Neural progenitor cell (in vitro differentiated cells): ENCODE measurements at regions not wholly inside any gene's neighbourhood (a gene's known extent, or its start where the extent isn't known, plus 50 kb on each side); places are given as distances from the start of the nearest gene placed in this dataset.

Experiments
- DNase-seq: peaks from one replicate; pipeline ENCODE4 v3.0.0-alpha.2; 2016; ENCODE audit warnings: low spot score
- H2AFZ ChIP-seq: fragments of 200-600 bp; sonication (generic); replicated peaks from 2 replicates; pipeline ENCODE4 v1.6.1; 2016; ENCODE audit warnings: antibody characterized with exemption
- H3F3A ChIP-seq: fragments of 200-600 bp; sonication (generic); 2 replicates; pipeline ENCODE4 v1.6.1; 2016; ENCODE audit warnings: antibody characterized with exemption, low read depth
- H3K27ac ChIP-seq: fragments of 200-600 bp; sonication (generic); 2 replicates; pipeline ENCODE4 v1.5.1; 2016; ENCODE audit warnings: mild to moderate bottlenecking
- H3K27me3 ChIP-seq: fragments of 200-600 bp; sonication (generic); 2 replicates; pipeline ENCODE4 v1.6.1; 2016; ENCODE audit warnings: mild to moderate bottlenecking, moderate library complexity
- H3K36me3 ChIP-seq: fragments of 200-600 bp; sonication (generic); 2 replicates; pipeline ENCODE4 v1.5.1; 2016
- H3K4me1 ChIP-seq: fragments of 200-600 bp; sonication (generic); 2 replicates; pipeline ENCODE4 v1.6.1; 2016; ENCODE audit warnings: mixed run types
- H3K4me2 ChIP-seq: fragments of 200-600 bp; sonication (generic); 2 replicates; pipeline ENCODE4 v1.6.1; 2016
- H3K4me3 ChIP-seq: fragments of 200-600 bp; sonication (generic); 2 replicates; pipeline ENCODE4 v1.5.1; 2016
- H3K79me2 ChIP-seq: fragments of 200-600 bp; sonication (generic); 2 replicates; pipeline ENCODE4 v1.6.1; 2016; ENCODE audit warnings: low read depth
- H3K9ac ChIP-seq: fragments of 200-600 bp; sonication (generic); 2 replicates; pipeline ENCODE4 v1.6.1; 2016
- H3K9me3 ChIP-seq: fragments of 200-600 bp; sonication (generic); 2 replicates; pipeline ENCODE4 v1.5.1; 2016; ENCODE audit warnings: low read depth
- H4K20me1 ChIP-seq: fragments of 200-600 bp; sonication (generic); 2 replicates; pipeline ENCODE4 v1.6.1; 2016; ENCODE audit warnings: low read depth
- H3K27ac Mint-ChIP-seq: 3 replicates; pipeline ENCODE4 v1.8.0; 2021; ENCODE audit warnings: mixed read lengths
- H3K27me3 Mint-ChIP-seq: 2 replicates; pipeline ENCODE4 v1.8.0; 2022; ENCODE audit warnings: low read depth, mild to moderate bottlenecking, inconsistent platforms, moderate library complexity, mixed read lengths; ENCODE audit not compliant: insufficient read depth
- H3K36me3 Mint-ChIP-seq: 3 replicates; pipeline ENCODE4 v1.8.0; 2021; ENCODE audit warnings: mixed read lengths
- H3K4me1 Mint-ChIP-seq: 3 replicates; pipeline ENCODE4 v1.8.0; 2021; ENCODE audit warnings: mixed read lengths
- H3K4me3 Mint-ChIP-seq: 3 replicates; pipeline ENCODE4 v1.8.0; 2021; ENCODE audit warnings: mild to moderate bottlenecking, moderate library complexity, mixed read lengths
- H3K9me3 Mint-ChIP-seq: 3 replicates; pipeline ENCODE4 v1.8.0; 2020; ENCODE audit warnings: mixed read lengths
- EZH2 ChIP-seq: fragments of 200-600 bp; sonication (generic); IDR thresholded peaks from 2 replicates; pipeline ENCODE4 v1.6.1; 2017; ENCODE audit warnings: antibody characterized with exemption, mild to moderate bottlenecking, moderate library complexity
- EZH2phosphoT487 ChIP-seq: fragments of 200-600 bp; sonication (generic); IDR thresholded peaks from 2 replicates; pipeline ENCODE4 v1.6.1; 2017; ENCODE audit warnings: antibody characterized with exemption
- TF ChIP-seq, protein P1 (sequence below): fragments of 200-600 bp; sonication (generic); IDR thresholded peaks from 2 replicates; pipeline ENCODE4 v1.5.1; 2017; ENCODE audit warnings: antibody characterized with exemption, mild to moderate bottlenecking

DNA sequence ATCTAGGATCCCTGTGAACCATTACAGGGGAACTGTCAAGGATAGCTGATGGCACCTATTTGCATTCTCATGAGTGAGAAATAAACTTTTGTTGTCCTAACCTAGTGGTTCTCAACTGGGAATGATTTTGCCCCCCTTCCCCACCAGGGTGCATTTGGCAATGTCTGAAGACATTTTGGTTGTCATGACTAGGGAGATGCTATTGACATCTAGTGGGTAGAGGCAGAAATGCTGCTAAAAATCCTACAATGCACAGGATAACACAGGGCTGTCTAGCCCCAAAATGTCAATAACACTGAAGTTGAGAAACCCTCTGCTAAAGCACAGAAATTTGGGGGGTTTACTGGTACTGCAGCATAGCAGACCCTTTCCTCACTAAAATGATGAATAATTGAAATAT is 140.9 kb upstream of the SRRM4 start:
- no peak overlapping the region for H3K4me3 Mint-ChIP-seq

DNA sequence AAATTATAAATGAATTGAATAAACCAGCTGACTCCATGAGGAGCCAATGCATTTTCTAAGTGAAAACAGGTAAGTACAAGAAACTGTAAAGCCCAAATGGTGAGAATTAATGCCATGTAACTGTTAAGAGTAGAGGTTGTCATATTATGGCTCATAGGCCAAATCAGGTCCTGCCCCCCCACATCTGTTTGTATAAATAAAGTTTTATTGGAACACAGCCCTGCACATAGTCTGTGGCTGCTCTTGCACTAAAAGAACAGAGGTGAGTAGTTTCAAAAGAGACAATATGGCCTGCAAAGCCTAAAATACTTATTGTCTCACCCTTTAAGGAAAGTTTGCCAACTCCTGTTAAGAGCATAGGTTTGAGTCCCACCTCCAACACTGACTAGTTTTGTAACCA is 140.5 kb upstream of the SRRM4 start:
- Histone ChIP-seq H3K79me2 (no peaks in the 10 kb centered on the region), H3K27me3 (peaks cover 4% of the 10 kb centered on the region), H2AFZ (no peak overlapping the region), H3K9me3 (no peaks in the 10 kb centered on the region), H3K4me1 (no peaks in the 10 kb centered on the region), H3F3A (no peaks in the 10 kb centered on the region), H3K36me3 (no peaks in the 10 kb centered on the region), H3K27ac (no peak overlapping the region), H4K20me1 (no peaks in the 10 kb centered on the region), H3K9ac (no peak overlapping the region), H3K4me3 (no peak overlapping the region), H3K4me2 (no peak overlapping the region)
- no peak for TF ChIP-seq EZH2phosphoT487
- no peak for TF ChIP-seq EZH2
- TF ChIP-seq, protein P1, sequence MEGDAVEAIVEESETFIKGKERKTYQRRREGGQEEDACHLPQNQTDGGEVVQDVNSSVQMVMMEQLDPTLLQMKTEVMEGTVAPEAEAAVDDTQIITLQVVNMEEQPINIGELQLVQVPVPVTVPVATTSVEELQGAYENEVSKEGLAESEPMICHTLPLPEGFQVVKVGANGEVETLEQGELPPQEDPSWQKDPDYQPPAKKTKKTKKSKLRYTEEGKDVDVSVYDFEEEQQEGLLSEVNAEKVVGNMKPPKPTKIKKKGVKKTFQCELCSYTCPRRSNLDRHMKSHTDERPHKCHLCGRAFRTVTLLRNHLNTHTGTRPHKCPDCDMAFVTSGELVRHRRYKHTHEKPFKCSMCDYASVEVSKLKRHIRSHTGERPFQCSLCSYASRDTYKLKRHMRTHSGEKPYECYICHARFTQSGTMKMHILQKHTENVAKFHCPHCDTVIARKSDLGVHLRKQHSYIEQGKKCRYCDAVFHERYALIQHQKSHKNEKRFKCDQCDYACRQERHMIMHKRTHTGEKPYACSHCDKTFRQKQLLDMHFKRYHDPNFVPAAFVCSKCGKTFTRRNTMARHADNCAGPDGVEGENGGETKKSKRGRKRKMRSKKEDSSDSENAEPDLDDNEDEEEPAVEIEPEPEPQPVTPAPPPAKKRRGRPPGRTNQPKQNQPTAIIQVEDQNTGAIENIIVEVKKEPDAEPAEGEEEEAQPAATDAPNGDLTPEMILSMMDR = no peak
- Mint-ChIP-seq H3K27me3 (peaks cover 2% of the 10 kb centered on the region), H3K4me3 (no peak overlapping the region), H3K36me3 (no peaks in the 10 kb centered on the region), H3K9me3 (no peaks in the 10 kb centered on the region), H3K4me1 (no peaks in the 10 kb centered on the region), H3K27ac (no peak overlapping the region)
- DNase-seq = no peak

More for the DNA sequence above, 140.9 kb upstream of the SRRM4 start:
- H3K27ac Mint-ChIP-seq = no peak overlapping the region
- no peaks in the 10 kb centered on the region for H3K4me1 Mint-ChIP-seq
- Histone ChIP-seq H2AFZ (no peak overlapping the region), H3K4me1 (no peaks in the 10 kb centered on the region), H3K4me3 (no peak overlapping the region), H3K79me2 (no peaks in the 10 kb centered on the region), H3K4me2 (no peak overlapping the region), H3K27ac (no peak overlapping the region), H3F3A (no peaks in the 10 kb centered on the region), H4K20me1 (no peaks in the 10 kb centered on the region), H3K9ac (no peak overlapping the region), H3K9me3 (no peaks in the 10 kb centered on the region), H3K36me3 (no peaks in the 10 kb centered on the region), H3K27me3 (no peaks in the 10 kb centered on the region)
- peak; percentile 27 for DNase-seq
- no peak for TF ChIP-seq EZH2
- TF ChIP-seq, protein P1 = peak; percentile 50
- H3K27me3 Mint-ChIP-seq = peaks cover 2% of the 10 kb centered on the region
- H3K36me3 Mint-ChIP-seq = no peaks in the 10 kb centered on the region
- no peaks in the 10 kb centered on the region for H3K9me3 Mint-ChIP-seq

DNA sequence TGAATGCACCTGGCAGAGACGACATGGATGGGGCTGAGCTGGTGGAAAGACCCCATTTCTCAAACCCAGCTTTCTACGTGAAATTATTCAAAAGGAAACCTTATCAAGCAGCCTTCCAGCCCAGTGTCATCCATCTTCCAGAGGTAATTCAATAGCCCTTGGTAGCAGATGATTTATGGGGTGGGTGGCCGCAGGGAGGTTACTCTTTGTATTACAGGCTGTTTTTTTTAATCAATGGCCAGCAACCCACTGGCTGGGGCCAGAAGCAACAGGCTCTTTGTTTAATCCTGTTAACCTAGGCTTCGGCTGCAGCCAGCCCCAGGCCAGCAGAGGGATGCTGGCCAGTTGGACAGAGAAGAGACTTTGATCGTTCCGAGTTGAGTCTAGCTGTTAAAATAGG is 139.8 kb upstream of the SRRM4 start:
- no peaks in the 10 kb centered on the region for H3K9me3 Mint-ChIP-seq
- DNase-seq = peak; percentile 8
- Histone ChIP-seq H3K36me3 (no peaks in the 10 kb centered on the region), H3K4me3 (no peak overlapping the region), H4K20me1 (no peaks in the 10 kb centered on the region), H3K4me1 (no peaks in the 10 kb centered on the region), H3K9me3 (no peaks in the 10 kb centered on the region), H3K27ac (no peak overlapping the region), H3K79me2 (no peaks in the 10 kb centered on the region), H2AFZ (no peak overlapping the region), H3K4me2 (no peak overlapping the region), H3K27me3 (peaks cover 6% of the 10 kb centered on the region), H3K9ac (no peak overlapping the region), H3F3A (no peaks in the 10 kb centered on the region)
- no peaks in the 10 kb centered on the region for H3K36me3 Mint-ChIP-seq
- no peak overlapping the region for H3K27ac Mint-ChIP-seq
- no peaks in the 10 kb centered on the region for H3K4me1 Mint-ChIP-seq
- TF ChIP-seq, protein P1 = no peak
- TF ChIP-seq EZH2phosphoT487 (no peak), EZH2 (no peak)
- H3K4me3 Mint-ChIP-seq = no peak overlapping the region
- peaks cover 2% of the 10 kb centered on the region for H3K27me3 Mint-ChIP-seq

DNA sequence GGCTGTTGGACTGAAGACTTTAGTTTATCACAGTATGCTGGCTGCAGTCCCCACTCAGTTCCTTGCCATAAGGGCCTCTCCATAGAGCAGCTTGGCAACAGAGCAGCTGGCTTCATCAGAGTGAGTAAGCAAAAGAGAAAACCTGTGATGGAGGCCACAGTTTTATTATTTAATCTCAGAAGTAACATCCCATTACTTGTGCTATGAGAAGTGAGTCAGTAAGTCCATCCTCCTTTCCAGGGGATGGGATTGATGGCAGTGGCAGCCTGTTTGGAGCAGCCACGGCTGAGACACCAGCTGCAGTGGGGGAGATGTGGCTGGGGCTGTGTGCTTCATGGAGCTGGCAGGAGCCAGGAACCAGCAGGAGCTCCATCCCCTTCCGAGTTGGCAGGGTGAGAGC is 138.5 kb upstream of the SRRM4 start:
- DNase-seq = no peak
- H2AFZ ChIP-seq = no peak overlapping the region
- H3K4me3 ChIP-seq = no peak overlapping the region
- no peaks in the 10 kb centered on the region for H3K79me2 ChIP-seq
- Mint-ChIP-seq H3K4me1 (no peaks in the 10 kb centered on the region), H3K27ac (no peak overlapping the region), H3K36me3 (no peaks in the 10 kb centered on the region), H3K4me3 (no peak overlapping the region), H3K9me3 (no peaks in the 10 kb centered on the region), H3K27me3 (peaks cover 2% of the 10 kb centered on the region)
- H3K27ac ChIP-seq = no peak overlapping the region
- no peaks in the 10 kb centered on the region for H3F3A ChIP-seq
- H3K9ac ChIP-seq = no peak overlapping the region
- TF ChIP-seq, protein P1 = no peak
- TF ChIP-seq EZH2phosphoT487 (no peak), EZH2 (no peak)
- no peak overlapping the region for H3K4me2 ChIP-seq
- H3K27me3 ChIP-seq = peaks cover 9% of the 10 kb centered on the region
- H3K9me3 ChIP-seq = no peaks in the 10 kb centered on the region
- H3K4me1 ChIP-seq = no peaks in the 10 kb centered on the region
- no peaks in the 10 kb centered on the region for H3K36me3 ChIP-seq
- H4K20me1 ChIP-seq = no peaks in the 10 kb centered on the region
